ENCODE measurements at regions not wholly inside any gene's neighbourhood (a gene's known extent, or its start where the extent isn't known, plus 50 kb on each side); places are given as distances from the start of the nearest gene placed in this dataset.

- no peak for TF ChIP-seq CTCF (IDR thresholded peaks at IDR 0.05; ENCODE audit: low read depth, low read length)
- TF ChIP-seq MAX (IDR thresholded peaks at IDR 0.05; ENCODE audit: low read depth, low read length), result no peak
- no peak for TF ChIP-seq POLR2A (IDR thresholded peaks at IDR 0.05; ENCODE audit: extremely low read depth, insufficient read length)
- no peak for TF ChIP-seq MYC (IDR thresholded peaks at IDR 0.05; ENCODE audit: low read depth, low read length)
- H3K4me3 ChIP-seq (ENCODE audit: low read depth, low read length), result no peak overlapping the region
- no peak for DNase-seq (ENCODE audit: low read depth)
Observed at GRCh38 chr7:32250003-32250402, 179.8 kb upstream of the PDE1C start.

- H3K4me3 ChIP-seq (ENCODE audit: low read depth, low read length), result no peak overlapping the region
- no peak for DNase-seq (ENCODE audit: low read depth)
- TF ChIP-seq MYC (IDR thresholded peaks at IDR 0.05; ENCODE audit: low read depth, low read length), result no peak
- TF ChIP-seq CTCF (IDR thresholded peaks at IDR 0.05; ENCODE audit: low read depth, low read length), result no peak
- no peak for TF ChIP-seq MAX (IDR thresholded peaks at IDR 0.05; ENCODE audit: low read depth, low read length)
- TF ChIP-seq POLR2A (IDR thresholded peaks at IDR 0.05; ENCODE audit: extremely low read depth, insufficient read length), result no peak
Observed at GRCh38 chr7:32248522-32248921, 178.3 kb upstream of the PDE1C start.

- no peak overlapping the region for H3K4me3 ChIP-seq (ENCODE audit: low read depth, low read length)
- TF ChIP-seq POLR2A (IDR thresholded peaks at IDR 0.05; ENCODE audit: extremely low read depth, insufficient read length), result no peak
- no peak for TF ChIP-seq MAX (IDR thresholded peaks at IDR 0.05; ENCODE audit: low read depth, low read length)
- no peak for TF ChIP-seq MYC (IDR thresholded peaks at IDR 0.05; ENCODE audit: low read depth, low read length)
- TF ChIP-seq CTCF (IDR thresholded peaks at IDR 0.05; ENCODE audit: low read depth, low read length), result no peak
- DNase-seq (ENCODE audit: low read depth), result no peak
Observed at GRCh38 chr7:32244806-32245345, 174.7 kb upstream of the PDE1C start.

- DNase-seq (ENCODE audit: low read depth), result no peak
- TF ChIP-seq MYC (IDR thresholded peaks at IDR 0.05; ENCODE audit: low read depth, low read length) (no peak), CTCF (IDR thresholded peaks at IDR 0.05; ENCODE audit: low read depth, low read length) (no peak), MAX (IDR thresholded peaks at IDR 0.05; ENCODE audit: low read depth, low read length) (no peak), POLR2A (IDR thresholded peaks at IDR 0.05; ENCODE audit: extremely low read depth, insufficient read length) (no peak)
- H3K4me3 ChIP-seq (ENCODE audit: low read depth, low read length), result no peak overlapping the region
Observed at GRCh38 chr7:32243687-32244290, 173.6 kb upstream of the PDE1C start.

DNA sequence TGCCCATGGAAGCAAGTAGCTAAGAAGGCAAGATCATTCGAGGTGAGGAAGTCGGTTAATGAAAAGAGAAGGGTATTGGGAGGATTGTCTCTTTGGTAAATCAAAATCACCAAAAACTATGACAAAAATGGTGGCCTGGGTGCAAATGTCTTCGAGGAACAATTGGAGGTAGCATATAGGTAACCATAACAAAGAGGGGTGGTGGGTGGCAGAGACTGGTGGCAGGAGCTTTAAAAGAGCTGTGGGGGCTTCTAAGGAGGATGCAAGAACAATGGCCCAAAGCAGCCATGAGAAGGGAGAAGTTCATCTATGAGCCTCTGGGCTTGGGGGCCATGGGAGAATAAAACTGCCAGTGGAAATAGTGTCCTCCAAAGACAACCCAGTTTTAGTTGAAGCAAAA lies 172.2 kb upstream of the PDE1C start:
- no peak for DNase-seq (ENCODE audit: low read depth)
- TF ChIP-seq CTCF (IDR thresholded peaks at IDR 0.05; ENCODE audit: low read depth, low read length) (no peak), POLR2A (IDR thresholded peaks at IDR 0.05; ENCODE audit: extremely low read depth, insufficient read length) (no peak), MAX (IDR thresholded peaks at IDR 0.05; ENCODE audit: low read depth, low read length) (no peak), MYC (IDR thresholded peaks at IDR 0.05; ENCODE audit: low read depth, low read length) (no peak)
- H3K4me3 ChIP-seq (ENCODE audit: low read depth, low read length), result no peak overlapping the region
